GM12878 (cell line): ENCODE measurements at regions not wholly inside any gene's neighbourhood (a gene's known extent, or its start where the extent isn't known, plus 50 kb on each side); places are given as distances from the start of the nearest gene placed in this dataset.

Experiments used
- ATAC-seq: fragments of 200-7000 bp; cut with Tn5 transposase; 3 replicates; pipeline ENCODE4 v1.9.1; 2020; ENCODE audit warnings: mild to moderate bottlenecking, moderate library complexity
- BruUV-seq: library from RNA; stranded (reverse); fragments of 400-500 nt; replicated peaks from 2 replicates; lab custom pipeline; 2021; lab: Mats Ljungman, UMichigan
- CTCF ChIA-PET: fragments of 300-600 bp; sonication (Branson Sonifier 250); formaldehyde crosslinking; extraction: SDS; loops from one replicate; lab custom pipeline; 2021; ENCODE audit warnings: inconsistent platforms; lab: Yijun Ruan, JAX
- POLR2A ChIA-PET: fragments of 350-600 bp; formaldehyde crosslinking; extraction: SDS; loops from one replicate; lab custom pipeline; 2021; ENCODE audit warnings: inconsistent platforms; lab: Charles Lee
- RAD21 ChIA-PET: fragments of 300-600 bp; sonication (Branson Sonifier 250); formaldehyde crosslinking; loops from one replicate; lab custom pipeline; 2023; ENCODE audit warnings: antibody characterized with exemption; ENCODE audit not compliant: unreplicated experiment; lab: Charles Lee
- SMC1A ChIA-PET: fragments of 300-600 bp; sonication (Branson Sonifier 250); formaldehyde crosslinking; loops from one replicate; lab custom pipeline; 2023; ENCODE audit not compliant: unreplicated experiment, uncharacterized antibody; lab: Charles Lee
- DNase-seq: peaks from one replicate; pipeline ENCODE4 v3.0.0-alpha.2; 2011; ENCODE audit warnings: low read depth, low spot score
- FAIRE-seq: peaks from 3 replicates; lab custom pipeline; 2011; peaks lifted over from hg19 to GRCh38; lab: Jason Lieb, UNC
- H2AFZ ChIP-seq: 2 replicates; pipeline ENCODE4 v1.6.0; 2011; ENCODE audit warnings: low read depth, low read length, control low read depth; ENCODE audit not compliant: control insufficient read depth
- H3K27ac ChIP-seq: 2 replicates; pipeline ENCODE4 v1.5.1; 2011; ENCODE audit warnings: control low read depth; ENCODE audit not compliant: control insufficient read depth, insufficient read depth
- H3K27me3 ChIP-seq, 2 experiments: replicated peaks in 1 of 2; 2 replicates each; pipeline versions ENCODE4 v1.6.0 to v1.6.1; 2011; ENCODE audit warnings: low read length in 1 of 2; ENCODE audit not compliant: control insufficient read depth in 2 of 2, insufficient read depth in 2 of 2
- H3K36me3 ChIP-seq, 2 experiments: 2 replicates each; pipeline ENCODE4 v1.5.1; 2011; ENCODE audit warnings: low read length in 1 of 2; ENCODE audit not compliant: control insufficient read depth in 2 of 2, insufficient read depth in 2 of 2
- H3K4me1 ChIP-seq: 2 replicates; pipeline ENCODE4 v1.6.1; 2011; ENCODE audit warnings: mild to moderate bottlenecking, low read length, moderate library complexity, mixed read lengths; ENCODE audit not compliant: control insufficient read depth, insufficient read depth
- H3K4me2 ChIP-seq: 2 replicates; pipeline ENCODE4 v1.6.0; 2011; ENCODE audit warnings: control low read depth; ENCODE audit not compliant: control insufficient read depth, insufficient read depth
- H3K4me3 ChIP-seq: fragments of 200-600 bp; sonication (generic); 2 replicates; pipeline ENCODE4 v1.5.1; 2016
- H3K79me2 ChIP-seq: 2 replicates; pipeline ENCODE4 v1.6.0; 2011; ENCODE audit warnings: low read length; ENCODE audit not compliant: control insufficient read depth, insufficient read depth
- H3K9ac ChIP-seq: 2 replicates; pipeline ENCODE4 v1.8.0; 2011; ENCODE audit warnings: low read length, control low read depth, mixed read lengths; ENCODE audit not compliant: control insufficient read depth, insufficient read depth
- H3K9me3 ChIP-seq: replicated peaks from 3 replicates; pipeline ENCODE4 v1.5.1; 2011; ENCODE audit warnings: mild to moderate bottlenecking, low read length; ENCODE audit not compliant: control insufficient read depth, insufficient read depth
- H4K20me1 ChIP-seq: 2 replicates; pipeline ENCODE4 v1.6.0; 2011; ENCODE audit not compliant: control insufficient read depth, insufficient read depth
- FOS ChIP-seq: IDR thresholded peaks from 3 replicates; pipeline ENCODE4 v1.6.1; 2011; ENCODE audit warnings: borderline replicate concordance; ENCODE audit not compliant: insufficient read length; ENCODE audit errors: extremely low read depth
- JUNB ChIP-seq: IDR thresholded peaks from 2 replicates; pipeline ENCODE4 v1.6.1; 2016; ENCODE audit warnings: antibody characterized with exemption, mild to moderate bottlenecking
- MEF2B ChIP-seq: fragments of 450-650 bp; IDR thresholded peaks from 2 replicates; pipeline ENCODE4 v1.6.1; 2018; ENCODE audit warnings: mild to moderate bottlenecking, moderate library complexity; ENCODE audit not compliant: partially characterized antibody, poor library complexity, severe bottlenecking
- MXI1 ChIP-seq: fragments of 150-350 bp; IDR thresholded peaks from 2 replicates; pipeline ENCODE4 v1.6.1; 2011; ENCODE audit warnings: low read depth, mild to moderate bottlenecking, inconsistent platforms, low read length, improper control_type of control experiment
- NR2C1 ChIP-seq: fragments of 450-650 bp; IDR thresholded peaks from 2 replicates; pipeline ENCODE4 v1.6.1; 2017; ENCODE audit warnings: antibody characterized with exemption, mild to moderate bottlenecking, moderate library complexity
- RELB ChIP-seq: fragments of 450-650 bp; IDR thresholded peaks from 2 replicates; pipeline ENCODE4 v1.6.1; 2017; ENCODE audit warnings: low read depth, mild to moderate bottlenecking, moderate library complexity
- SIX5 ChIP-seq: IDR thresholded peaks from 2 replicates; pipeline ENCODE4 v1.6.1; 2011; ENCODE audit warnings: mild to moderate bottlenecking, low read depth, low read length, moderate library complexity; ENCODE audit not compliant: severe bottlenecking
- STAT3 ChIP-seq: IDR thresholded peaks from 2 replicates; pipeline ENCODE4 v1.6.1; 2011; ENCODE audit warnings: low read depth, low read length, improper control_type of control experiment
- SUPT20H ChIP-seq: IDR thresholded peaks from 2 replicates; pipeline ENCODE4 v1.6.1; 2011; ENCODE audit warnings: low read depth, mild to moderate bottlenecking, low read length, moderate library complexity, borderline replicate concordance; ENCODE audit not compliant: control insufficient read depth
- USF2 ChIP-seq: IDR thresholded peaks from 2 replicates; pipeline ENCODE4 v1.6.1; 2011; ENCODE audit warnings: low read depth, low read length, improper control_type of control experiment, borderline replicate concordance
- ZNF207 ChIP-seq: fragments of 450-650 bp; IDR thresholded peaks from 2 replicates; pipeline ENCODE4 v1.6.1; 2014; ENCODE audit warnings: antibody characterized with exemption, mild to moderate bottlenecking, borderline replicate concordance
- ZSCAN29 ChIP-seq: fragments of 450-650 bp; IDR thresholded peaks from 2 replicates; pipeline ENCODE4 v1.6.1; 2017; ENCODE audit warnings: mild to moderate bottlenecking, moderate library complexity
- WGBS: methylation state at CpG from one replicate; pipeline ENCODE4 v1.1.6; 2016; ENCODE audit warnings: low lambda C conversion rate; ENCODE audit not compliant: insufficient replicate concordance, insufficient coverage; ENCODE audit errors: missing lambda C conversion rate; 5-methylcytosine and 5-hydroxymethylcytosine counted together
- in situ Hi-C: fragments of 300-500 bp; cut with MboI; formaldehyde crosslinking; loops from 9 replicates; pipeline ENCODE4 v1.14.3; 2018; ENCODE audit warnings: mixed read lengths
- intact Hi-C: fragments of 100-400 bp; cut with micrococcal nuclease; formaldehyde crosslinking; loops from one replicate; pipeline ENCODE4 v1.14.2; 2022; ENCODE audit not compliant: unreplicated experiment

- ATAC-seq (peak; percentile 18), DNase-seq (no peak), FAIRE-seq (no peak)
- H2AFZ ChIP-seq: no peak overlapping the region
- H3K4me3 ChIP-seq: no peak overlapping the region
- no peaks in the 10 kb centered on the region for H3K36me3 ChIP-seq
- H3K79me2 ChIP-seq: no peaks in the 10 kb centered on the region
- RAD21 ChIA-PET: interaction anchor here (0.8 kb wide), 1 partner anchor 18 kb away, joined by 3 read pairs; no protein-coding TSS in a partner anchor
- no peak overlapping the region for H3K4me2 ChIP-seq
- no TSS peak for BruUV-seq
- no peaks in the 10 kb centered on the region for H4K20me1 ChIP-seq
- 46% methylated on average over 4 of the region's 4 CpGs for WGBS
- intact Hi-C loops: no loop called here
- H3K27ac ChIP-seq: peak overlapping the region; percentile 27
- H3K9me3 ChIP-seq: no peaks in the 10 kb centered on the region; the same call in 2 of the 3 replicates
- SMC1A ChIA-PET: interaction anchor here (1.1 to 3.4 kb wide), 2 partner anchors 17 to 197 kb away, joined by 3 to 25 read pairs; no protein-coding TSS in a partner anchor
- peaks cover 29% of the 10 kb centered on the region for H3K4me1 ChIP-seq
- no peaks in the 10 kb centered on the region for H3K27me3 ChIP-seq
- in situ Hi-C loops: no loop called here
- no peak overlapping the region for H3K9ac ChIP-seq
- TF ChIP-seq JUNB (0 out of 2 replicates have a peak, but pooled peaks have one; percentile 23), SIX5 (no peak)
- CTCF ChIA-PET: interaction anchor here (0.7 to 5.3 kb wide), 2 partner anchors 89 to 196 kb away, joined by 4 to 55 read pairs; no protein-coding TSS in a partner anchor
- POLR2A ChIA-PET: interaction anchor here (0.6 to 0.7 kb wide), 4 partner anchors 71 to 241 kb away, joined by 4 to 7 read pairs (median 4); no protein-coding TSS in a partner anchor
Observed at GRCh38 chr13:95386370-95386769, 85.1 kb upstream of the ABCC4 start.

- H3K9ac ChIP-seq: no peak overlapping the region
- TF ChIP-seq MXI1: no peak
- no peak for TF ChIP-seq MEF2B
- no peak for TF ChIP-seq STAT3
- TF ChIP-seq RELB: no peak
- no peak for TF ChIP-seq ZNF207
- TF ChIP-seq USF2: no peak
- no peak for TF ChIP-seq FOS
- TF ChIP-seq SUPT20H: no peak
- no peak for TF ChIP-seq NR2C1
- no peak for TF ChIP-seq ZSCAN29
Observed at GRCh38 chr13:95387733-95388207, 86.5 kb upstream of the ABCC4 start.

More at GRCh38 chr13:95387733-95388207, 86.5 kb upstream of the ABCC4 start:
- CTCF ChIA-PET: interaction anchor here (0.8 to 5.4 kb wide), 6 partner anchors 9 to 197 kb away, joined by 4 to 65 read pairs (median 5); no protein-coding TSS in a partner anchor
- Histone ChIP-seq H4K20me1 (no peaks in the 10 kb centered on the region), H3K79me2 (no peaks in the 10 kb centered on the region), H3K36me3 (no peaks in the 10 kb centered on the region), H3K4me2 (peak overlapping the region; percentile 41; the same call in 1 of the 2 replicates), H3K9me3 (no peaks in the 10 kb centered on the region; the same call in 2 of the 3 replicates), H3K27me3 (no peaks in the 10 kb centered on the region), H3K27ac (peak overlapping the region; percentile 56), H3K4me3 (peak overlapping the region; percentile 29; the same call in 1 of the 2 replicates), H3K4me1 (peaks cover 28% of the 10 kb centered on the region), H2AFZ (no peak overlapping the region)
- DNase-seq (no peak), FAIRE-seq (no peak), ATAC-seq (no peak)
- SMC1A ChIA-PET: interaction anchor here (0.7 to 4.0 kb wide), 12 partner anchors 9 to 198 kb away, joined by 3 to 25 read pairs (median 3); no protein-coding TSS in a partner anchor
- POLR2A ChIA-PET: interaction anchor here (0.8 to 1.7 kb wide), 5 partner anchors 12 to 206 kb away, joined by 3 to 6 read pairs (median 3); no protein-coding TSS in a partner anchor
- in situ Hi-C loops: no loop called here
- RAD21 ChIA-PET: interaction anchor here (0.6 to 3.9 kb wide), 8 partner anchors 12 to 205 kb away, joined by 3 to 26 read pairs (median 4); no protein-coding TSS in a partner anchor
- intact Hi-C loops: no loop called here
- no TSS peak for BruUV-seq
- 76% methylated on average over 4 of the region's 4 CpGs for WGBS
